Naive thymus-derived CD4-positive, alpha-beta T cell (primary cell): ENCODE measurements at regions not wholly inside any gene's neighbourhood (a gene's known extent, or its start where the extent isn't known, plus 50 kb on each side); places are given as distances from the start of the nearest gene placed in this dataset.

Experiments used
- ATAC-seq: fragments of 150-1000 bp; cut with Tn5 transposase; 2 replicates; pipeline ENCODE4 v1.10.0; 2021; ENCODE audit warnings: mild to moderate bottlenecking, moderate library complexity
- CTCF ChIA-PET: fragments of 350-600 bp; sonication (Branson Sonifier 250); formaldehyde crosslinking; loops from one replicate; lab custom pipeline; 2021; ENCODE audit warnings: antibody characterized with exemption; lab: Charles Lee
- POLR2A ChIA-PET: fragments of 350-600 bp; sonication (Branson Sonifier 250); formaldehyde crosslinking; loops from one replicate; lab custom pipeline; 2021; ENCODE audit warnings: antibody characterized with exemption, inconsistent platforms; lab: Charles Lee
- DNase-seq, 9 donors: peaks; one replicate each; pipeline versions ENCODE4 v3.0.0 to v3.0.0-alpha.2; 2020 to 2022; ENCODE audit warnings: mixed read lengths in 1 of 9
- H3K27ac ChIP-seq: one replicate; pipeline ENCODE4 v1.7.0; 2013; ENCODE audit warnings: mild to moderate bottlenecking, low read depth, low read length, moderate library complexity
- H3K27me3 ChIP-seq, 2 donors: one replicate each; pipeline ENCODE4 v1.7.0; 2013; ENCODE audit warnings: low read length in 2 of 2, mild to moderate bottlenecking in 2 of 2, moderate library complexity in 2 of 2; ENCODE audit not compliant: control insufficient read depth in 2 of 2, insufficient read depth in 2 of 2
- H3K36me3 ChIP-seq, 3 experiments: 1 replicate in 2 of 3; 2 replicates in 1 of 3; pipeline ENCODE4 v1.7.0; 2013; ENCODE audit warnings: low read length in 3 of 3, mild to moderate bottlenecking in 3 of 3, moderate library complexity in 1 of 3; ENCODE audit not compliant: insufficient read depth in 3 of 3, control insufficient read depth in 2 of 3
- H3K4me1 ChIP-seq, 2 donors: one replicate each; pipeline ENCODE4 v1.7.0; 2013; ENCODE audit warnings: low read length in 2 of 2, mild to moderate bottlenecking in 2 of 2, moderate library complexity in 1 of 2; ENCODE audit not compliant: control insufficient read depth in 2 of 2, insufficient read depth in 2 of 2
- H3K4me3 ChIP-seq: 2 replicates; pipeline ENCODE4 v1.7.0; 2013; ENCODE audit warnings: mild to moderate bottlenecking, low read length
- H3K9me3 ChIP-seq, 3 experiments: 1 replicate in 2 of 3; 2 replicates in 1 of 3; pipeline ENCODE4 v1.7.0; 2013; ENCODE audit warnings: low read length in 3 of 3; ENCODE audit not compliant: control insufficient read depth in 2 of 3
- H3K27ac Mint-ChIP-seq, 9 donors: one replicate each; pipeline ENCODE4 v1.8.0; 2020 to 2022; ENCODE audit warnings: mixed read lengths in 9 of 9, mild to moderate bottlenecking in 8 of 9, moderate library complexity in 5 of 9, inconsistent platforms in 2 of 9
- H3K27me3 Mint-ChIP-seq, 5 donors: one replicate each; pipeline ENCODE4 v1.8.0; 2021 to 2022; ENCODE audit warnings: mixed read lengths in 5 of 5, mild to moderate bottlenecking in 1 of 5
- H3K36me3 Mint-ChIP-seq, 5 donors: one replicate each; pipeline ENCODE4 v1.8.0; 2020 to 2022; ENCODE audit warnings: mixed read lengths in 5 of 5, mild to moderate bottlenecking in 3 of 5, inconsistent platforms in 1 of 5
- H3K4me1 Mint-ChIP-seq, 7 donors: one replicate each; pipeline ENCODE4 v1.8.0; 2020 to 2022; ENCODE audit warnings: mixed read lengths in 7 of 7, mild to moderate bottlenecking in 3 of 7, inconsistent platforms in 1 of 7
- H3K4me3 Mint-ChIP-seq, 10 donors: one replicate each; pipeline ENCODE4 v1.8.0; 2020 to 2022; ENCODE audit warnings: mild to moderate bottlenecking in 10 of 10, mixed read lengths in 10 of 10, moderate library complexity in 6 of 10, inconsistent platforms in 2 of 10
- H3K9me3 Mint-ChIP-seq, 11 donors: one replicate each; pipeline ENCODE4 v1.8.0; 2020 to 2022; ENCODE audit warnings: mixed read lengths in 11 of 11, mild to moderate bottlenecking in 4 of 11, inconsistent platforms in 1 of 11, moderate library complexity in 1 of 11
- intact Hi-C, 2 donors: fragments of 100-400 bp; cut with micrococcal nuclease; formaldehyde crosslinking; loops; one replicate each; pipeline ENCODE4 v1.15.1; 2023

GRCh38 chr16:77596261-77596660 lies 126.1 kb upstream of the NUDT7 start:
- H3K36me3 ChIP-seq: no peaks in the 10 kb centered on the region
- intact Hi-C loops: no loop called here
- Mint-ChIP-seq H3K4me3 (no peak overlapping the region), H3K9me3 (peaks cover 0 to 6% (median 0%) of the 10 kb centered on the region in 11 donors), H3K27me3 (peaks cover 0 to 39% (median 25%) of the 10 kb centered on the region in 5 donors), H3K4me1 (no peaks in the 10 kb centered on the region), H3K36me3 (no peaks in the 10 kb centered on the region), H3K27ac (no peak overlapping the region)
- H3K9me3 ChIP-seq: no peaks in the 10 kb centered on the region
- ATAC-seq: no peak
- H3K27ac ChIP-seq: no peak overlapping the region
- CTCF ChIA-PET: no interaction called here
- H3K27me3 ChIP-seq: no peaks in the 10 kb centered on the region
- DNase-seq: no peak
- no peaks in the 10 kb centered on the region for H3K4me1 ChIP-seq
- no peak overlapping the region for H3K4me3 ChIP-seq
- POLR2A ChIA-PET: no interaction called here

- CTCF ChIA-PET: no interaction called here
- H3K27ac ChIP-seq: no peak overlapping the region
- no peak overlapping the region for H3K27ac Mint-ChIP-seq
- peaks cover 0 to 33% (median 25%) of the 10 kb centered on the region in 5 donors for H3K27me3 Mint-ChIP-seq
- POLR2A ChIA-PET: no interaction called here
- no peaks in the 10 kb centered on the region for H3K36me3 Mint-ChIP-seq
- intact Hi-C loops: no loop called here
- H3K27me3 ChIP-seq: no peaks in the 10 kb centered on the region
- no peaks in the 10 kb centered on the region for H3K4me1 Mint-ChIP-seq
- no peak overlapping the region for H3K4me3 Mint-ChIP-seq
- no peaks in the 10 kb centered on the region for H3K36me3 ChIP-seq
- no peaks in the 10 kb centered on the region for H3K9me3 ChIP-seq
- no peak for ATAC-seq
- no peak for DNase-seq
- H3K4me1 ChIP-seq: no peaks in the 10 kb centered on the region
- no peak overlapping the region for H3K4me3 ChIP-seq
- H3K9me3 Mint-ChIP-seq: peaks cover 0 to 6% (median 0%) of the 10 kb centered on the region in 11 donors
Measured at GRCh38 chr16:77599793-77600415, 122.4 kb upstream of the NUDT7 start.

GRCh38 chr16:77600555-77600954 lies 121.8 kb upstream of the NUDT7 start:
- Mint-ChIP-seq H3K4me3 (no peak overlapping the region), H3K36me3 (no peaks in the 10 kb centered on the region), H3K9me3 (peaks cover 0 to 6% (median 0%) of the 10 kb centered on the region in 11 donors), H3K4me1 (no peaks in the 10 kb centered on the region), H3K27ac (no peak overlapping the region), H3K27me3 (peaks cover 0 to 30% (median 25%) of the 10 kb centered on the region in 5 donors)
- intact Hi-C loops: no loop called here
- Histone ChIP-seq H3K4me3 (no peak overlapping the region), H3K27ac (no peak overlapping the region), H3K4me1 (no peaks in the 10 kb centered on the region), H3K27me3 (no peaks in the 10 kb centered on the region), H3K36me3 (no peaks in the 10 kb centered on the region), H3K9me3 (no peaks in the 10 kb centered on the region)
- POLR2A ChIA-PET: no interaction called here
- DNase-seq (no peak), ATAC-seq (no peak)
- CTCF ChIA-PET: no interaction called here

- ChIA-PET POLR2A (no interaction called here), CTCF (no interaction called here)
- Mint-ChIP-seq H3K9me3 (peaks cover 0 to 6% (median 0%) of the 10 kb centered on the region in 11 donors), H3K27ac (no peak overlapping the region), H3K27me3 (peaks cover 0 to 18% (median 13%) of the 10 kb centered on the region in 5 donors), H3K4me3 (no peak overlapping the region), H3K4me1 (no peaks in the 10 kb centered on the region), H3K36me3 (no peaks in the 10 kb centered on the region)
- no peak overlapping the region for H3K27ac ChIP-seq
- ATAC-seq: no peak
- intact Hi-C loops: no loop called here
- no peaks in the 10 kb centered on the region for H3K9me3 ChIP-seq
- no peaks in the 10 kb centered on the region for H3K27me3 ChIP-seq
- H3K4me3 ChIP-seq: no peak overlapping the region
- H3K36me3 ChIP-seq: no peaks in the 10 kb centered on the region
- H3K4me1 ChIP-seq: no peaks in the 10 kb centered on the region
- no peak for DNase-seq
Measured at GRCh38 chr16:77603656-77604055, 118.7 kb upstream of the NUDT7 start.

- no peaks in the 10 kb centered on the region for H3K4me1 ChIP-seq
- H3K27me3 ChIP-seq: no peaks in the 10 kb centered on the region
- ChIA-PET CTCF (no interaction called here), POLR2A (no interaction called here)
- no peak for ATAC-seq
- H3K27me3 Mint-ChIP-seq: peaks cover 0 to 29% (median 16%) of the 10 kb centered on the region in 5 donors
- H3K27ac Mint-ChIP-seq: no peak overlapping the region
- intact Hi-C loops: no loop called here
- no peaks in the 10 kb centered on the region for H3K4me1 Mint-ChIP-seq
- H3K36me3 Mint-ChIP-seq: peaks cover 0 to 4% (median 0%) of the 10 kb centered on the region in 5 donors
- no peak for DNase-seq
- H3K27ac ChIP-seq: no peak overlapping the region
- no peaks in the 10 kb centered on the region for H3K9me3 ChIP-seq
- H3K36me3 ChIP-seq: no peaks in the 10 kb centered on the region
- peaks cover 0 to 8% (median 0%) of the 10 kb centered on the region in 11 donors for H3K9me3 Mint-ChIP-seq
- no peak overlapping the region for H3K4me3 Mint-ChIP-seq
- H3K4me3 ChIP-seq: no peak overlapping the region
Measured at GRCh38 chr16:77610496-77610895, 111.8 kb upstream of the NUDT7 start.

- Mint-ChIP-seq H3K4me1 (no peaks in the 10 kb centered on the region), H3K9me3 (peaks cover 0 to 8% (median 0%) of the 10 kb centered on the region in 11 donors), H3K27ac (no peak overlapping the region), H3K27me3 (peaks cover 0 to 32% (median 19%) of the 10 kb centered on the region in 5 donors), H3K4me3 (no peak overlapping the region), H3K36me3 (peaks cover 0 to 4% (median 0%) of the 10 kb centered on the region in 5 donors)
- intact Hi-C loops: no loop called here
- no peaks in the 10 kb centered on the region for H3K4me1 ChIP-seq
- no peak for ATAC-seq
- no peak for DNase-seq
- H3K4me3 ChIP-seq: no peak overlapping the region
- H3K9me3 ChIP-seq: no peaks in the 10 kb centered on the region
- H3K36me3 ChIP-seq: no peaks in the 10 kb centered on the region
- no peaks in the 10 kb centered on the region for H3K27me3 ChIP-seq
- CTCF ChIA-PET: no interaction called here
- no peak overlapping the region for H3K27ac ChIP-seq
- POLR2A ChIA-PET: no interaction called here
Measured at GRCh38 chr16:77611386-77611785, 110.9 kb upstream of the NUDT7 start.

- no peak overlapping the region for H3K27ac ChIP-seq
- CTCF ChIA-PET: no interaction called here
- H3K9me3 ChIP-seq: no peaks in the 10 kb centered on the region
- DNase-seq: no peak
- no peak for ATAC-seq
- peaks cover 0 to 4% (median 0%) of the 10 kb centered on the region in 5 donors for H3K36me3 Mint-ChIP-seq
- H3K27me3 ChIP-seq: no peaks in the 10 kb centered on the region
- no peaks in the 10 kb centered on the region for H3K4me1 Mint-ChIP-seq
- no peak overlapping the region for H3K27ac Mint-ChIP-seq
- H3K9me3 Mint-ChIP-seq: peaks cover 0 to 8% (median 0%) of the 10 kb centered on the region in 11 donors
- no peak overlapping the region for H3K4me3 Mint-ChIP-seq
- H3K4me3 ChIP-seq: no peak overlapping the region
- intact Hi-C loops: no loop called here
- no peaks in the 10 kb centered on the region for H3K4me1 ChIP-seq
- no peaks in the 10 kb centered on the region for H3K36me3 ChIP-seq
- POLR2A ChIA-PET: no interaction called here
- peaks cover 0 to 44% (median 19%) of the 10 kb centered on the region in 5 donors for H3K27me3 Mint-ChIP-seq
Measured at GRCh38 chr16:77612596-77612995, 109.7 kb upstream of the NUDT7 start.
